ENCODE measurements at regions not wholly inside any gene's neighbourhood (a gene's known extent, or its start where the extent isn't known, plus 50 kb on each side); places are given as distances from the start of the nearest gene placed in this dataset.
"Not testable (repeated sequence)": the region's sequence is repeated elsewhere in the genome, so short reads cannot be mapped to it uniquely, and the experiment has no call there.

- DNase-seq (ENCODE audit: low read depth in 2 of 2), result no peak
These were observed 298.0 kb upstream of the PROK2 start for GRCh38 chr3:72082776-72083462.

- DNase-seq (ENCODE audit: low read depth in 2 of 2), result no peak
These were observed 297.3 kb upstream of the PROK2 start for GRCh38 chr3:72082186-72082715.

- DNase-seq (ENCODE audit: low read depth in 2 of 2), result no peak
These were observed 296.7 kb upstream of the PROK2 start for GRCh38 chr3:72081471-72082185.

- DNase-seq (ENCODE audit: low read depth in 2 of 2), result no peak
These were observed 295.9 kb upstream of the PROK2 start for GRCh38 chr3:72080800-72081199.

GRCh38 chr3:72080095-72080494 is 295.1 kb upstream of the PROK2 start:
- no peak for DNase-seq (ENCODE audit: low read depth in 2 of 2)

GRCh38 chr3:72079369-72079872 is 294.5 kb upstream of the PROK2 start:
- DNase-seq (ENCODE audit: low read depth in 2 of 2), result no peak

- DNase-seq (ENCODE audit: low read depth in 2 of 2), result no peak
These were observed 293.9 kb upstream of the PROK2 start for GRCh38 chr3:72078676-72079368.

- DNase-seq (ENCODE audit: low read depth in 2 of 2), result no peak
These were observed 292.7 kb upstream of the PROK2 start for GRCh38 chr3:72077473-72078259.

- DNase-seq (ENCODE audit: low read depth in 2 of 2), result not testable (repeated sequence)
These were observed 290.9 kb upstream of the PROK2 start for GRCh38 chr3:72075848-72076247.

- no peak for DNase-seq (ENCODE audit: low read depth in 2 of 2)
These were observed 286.7 kb upstream of the PROK2 start for GRCh38 chr3:72071624-72072023.

GRCh38 chr3:72070005-72070404 is 285.1 kb upstream of the PROK2 start:
- no peak for DNase-seq (ENCODE audit: low read depth in 2 of 2)

GRCh38 chr3:72069543-72069942 is 284.6 kb upstream of the PROK2 start:
- no peak for DNase-seq (ENCODE audit: low read depth in 2 of 2)

- no peak for DNase-seq (ENCODE audit: low read depth in 2 of 2)
These were observed 283.7 kb upstream of the PROK2 start for GRCh38 chr3:72068621-72069020.

GRCh38 chr3:72067721-72068120 is 282.8 kb upstream of the PROK2 start:
- no peak for DNase-seq (ENCODE audit: low read depth in 2 of 2)

GRCh38 chr3:72065872-72066641 is 281.1 kb upstream of the PROK2 start:
- DNase-seq (ENCODE audit: low read depth in 2 of 2), result no peak

GRCh38 chr3:72065236-72065635 is 280.3 kb upstream of the PROK2 start:
- DNase-seq (ENCODE audit: low read depth in 2 of 2), result no peak

GRCh38 chr3:72064727-72065126 is 279.8 kb upstream of the PROK2 start:
- DNase-seq (ENCODE audit: low read depth in 2 of 2), result not testable (repeated sequence)

GRCh38 chr3:72062017-72062416 is 277.1 kb upstream of the PROK2 start:
- DNase-seq (ENCODE audit: low read depth in 2 of 2), result no peak

- DNase-seq (ENCODE audit: low read depth in 2 of 2), result peak in 1 of 2 donors; percentile 2
These were observed 275.6 kb upstream of the PROK2 start for GRCh38 chr3:72060447-72061034.

GRCh38 chr3:72058493-72059081 is 273.6 kb upstream of the PROK2 start:
- DNase-seq (ENCODE audit: low read depth in 2 of 2), result no peak

Data from activated CD4-positive, alpha-beta T cell treated with anti-CD3 and anti-CD28 coated beads for 24 hours (primary cell).